GM19467 (cell line): ENCODE measurements at regions not wholly inside any gene's neighbourhood (a gene's known extent, or its start where the extent isn't known, plus 50 kb on each side); places are given as distances from the start of the nearest gene placed in this dataset.
"Not testable (repeated sequence)": the region's sequence is repeated elsewhere in the genome, so short reads cannot be mapped to it uniquely, and the experiment has no call there.

Experiments used
- ATAC-seq: cut with Tn5 transposase; IDR thresholded peaks from one replicate; pipeline ENCODE4 v1.9.1; 2021; ENCODE audit warnings: mild to moderate bottlenecking, moderate library complexity; ENCODE audit not compliant: unreplicated experiment

- ATAC-seq: no peak
These were observed 68.0 kb upstream of the IQSEC1 start for GRCh38 chr3:13141183-13141582.

GRCh38 chr3:13140596-13140995 is 67.4 kb upstream of the IQSEC1 start:
- ATAC-seq: no peak

DNA sequence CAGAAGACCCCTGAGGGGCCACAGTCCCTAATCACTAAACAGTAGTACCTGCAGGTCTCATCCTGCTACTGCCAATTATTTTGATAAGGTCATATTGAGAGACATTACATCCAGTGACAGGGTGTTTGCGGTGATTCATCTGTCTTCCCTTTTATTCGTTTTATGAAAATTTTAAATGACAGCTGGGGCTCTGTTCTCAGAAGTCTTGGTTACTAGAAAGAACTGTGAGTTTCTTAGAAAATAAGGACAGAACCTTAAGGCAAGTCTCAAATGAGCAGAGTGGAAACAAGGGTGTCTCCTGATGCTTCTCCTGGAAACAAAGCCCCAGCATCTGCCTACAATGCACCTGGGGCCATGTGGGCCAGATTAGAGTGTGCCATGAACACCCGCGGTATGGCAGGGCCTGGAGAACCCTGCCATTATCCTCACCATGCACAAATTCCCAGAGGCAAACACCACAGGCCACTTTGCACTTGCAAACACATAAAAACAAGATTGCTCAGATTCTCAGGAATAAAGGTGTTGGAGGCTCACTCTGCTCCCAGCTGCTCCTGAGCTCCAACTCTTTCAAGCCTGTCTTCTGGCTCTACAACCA is 66.3 kb upstream of the IQSEC1 start:
- no peak for ATAC-seq

DNA sequence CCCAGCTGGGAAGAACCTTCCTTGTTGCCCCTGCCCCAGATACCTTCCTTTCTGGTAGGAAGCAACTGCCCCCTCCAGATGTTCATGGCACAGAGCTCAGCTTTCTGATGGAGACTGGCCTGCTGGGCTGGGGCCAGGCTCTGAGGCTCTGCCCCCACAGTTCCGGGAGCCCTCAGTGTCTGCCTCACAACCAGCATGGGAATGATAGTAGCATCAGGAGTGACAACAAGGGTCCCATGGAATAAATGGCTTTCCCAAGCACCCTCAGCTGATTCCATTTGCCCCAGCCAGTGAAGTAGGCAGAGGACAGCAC is 65.6 kb upstream of the IQSEC1 start:
- ATAC-seq: no peak

- ATAC-seq: no peak
These were observed 65.0 kb upstream of the IQSEC1 start for GRCh38 chr3:13137941-13138832.

DNA sequence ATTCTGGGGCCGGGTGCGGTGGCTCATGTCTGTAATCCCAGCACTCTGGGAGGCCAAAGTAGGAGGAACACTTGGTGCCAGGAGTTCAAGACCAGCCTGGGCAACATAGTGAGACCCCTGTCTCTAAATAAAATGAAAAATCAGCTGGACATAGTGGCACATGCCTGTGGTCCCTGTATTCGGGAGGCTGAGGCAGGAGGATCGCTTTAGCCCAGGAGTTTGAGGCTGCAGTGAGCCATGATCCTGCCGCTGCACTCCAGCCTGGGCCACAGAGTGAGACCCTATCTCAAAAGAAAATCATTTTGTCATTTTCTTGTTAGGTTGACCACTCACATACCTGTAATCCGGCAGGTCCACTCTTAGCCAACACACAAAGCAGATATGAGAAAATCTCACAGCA is 63.6 kb upstream of the IQSEC1 start:
- not testable (repeated sequence) for ATAC-seq

DNA sequence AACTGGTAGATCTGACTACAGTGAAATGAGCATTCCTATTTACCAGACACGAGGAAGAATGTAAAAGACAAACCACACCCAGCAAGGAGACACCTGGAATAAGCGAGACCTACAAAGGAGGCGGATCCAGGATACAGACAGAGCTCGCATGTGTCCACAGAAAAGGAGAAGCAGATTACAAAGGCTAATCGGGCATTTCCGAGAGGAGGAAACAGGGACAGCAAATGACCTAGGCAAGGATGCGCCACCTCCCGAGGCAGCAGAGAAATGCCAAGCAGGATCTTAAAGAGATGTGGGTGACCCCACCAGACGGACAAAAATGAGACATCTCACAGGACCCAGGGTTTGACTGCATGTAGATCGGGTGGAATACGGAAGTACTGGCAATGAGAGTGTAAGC is 63.2 kb upstream of the IQSEC1 start:
- no peak for ATAC-seq

- ATAC-seq: no peak
These were observed 62.6 kb upstream of the IQSEC1 start for GRCh38 chr3:13135811-13136321.

GRCh38 chr3:13135251-13135810 is 62.1 kb upstream of the IQSEC1 start:
- ATAC-seq: no peak

- ATAC-seq: no peak
These were observed 61.6 kb upstream of the IQSEC1 start for GRCh38 chr3:13134879-13135206.

DNA sequence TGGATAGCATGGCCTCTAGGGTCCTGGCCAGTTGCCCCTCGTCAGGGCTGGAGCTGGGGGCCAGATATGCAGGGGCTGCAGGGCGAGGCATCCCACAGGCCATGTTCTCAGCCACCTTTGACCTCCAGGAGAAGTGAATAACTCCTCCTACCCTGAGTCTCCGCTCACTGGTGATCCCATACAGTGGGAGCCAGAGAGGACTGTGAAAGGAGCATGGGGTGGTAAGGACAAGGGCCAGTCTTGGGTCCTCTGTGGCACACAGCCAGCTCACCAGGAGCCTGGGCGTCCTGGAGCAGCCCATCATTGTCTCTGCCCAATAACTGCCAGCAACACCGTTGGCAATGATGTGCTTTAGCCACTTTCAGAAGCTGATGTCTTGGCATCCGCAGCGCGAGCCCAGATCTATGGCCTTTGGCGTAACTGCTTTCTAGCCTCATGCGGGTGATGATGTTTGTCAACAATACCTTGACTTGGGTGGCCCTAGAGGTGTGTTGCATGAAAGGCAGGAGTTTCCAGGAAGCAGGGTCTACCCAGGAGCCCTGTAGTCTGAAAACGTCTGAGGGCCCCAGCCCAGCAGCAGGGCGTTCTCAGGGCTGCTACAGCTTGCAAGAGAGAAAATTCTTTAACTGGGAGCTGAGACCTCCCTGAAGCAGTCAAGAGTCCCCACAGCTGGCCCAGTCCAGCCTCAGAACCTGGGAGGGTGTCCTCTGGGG is 61.1 kb upstream of the IQSEC1 start:
- no peak for ATAC-seq

DNA sequence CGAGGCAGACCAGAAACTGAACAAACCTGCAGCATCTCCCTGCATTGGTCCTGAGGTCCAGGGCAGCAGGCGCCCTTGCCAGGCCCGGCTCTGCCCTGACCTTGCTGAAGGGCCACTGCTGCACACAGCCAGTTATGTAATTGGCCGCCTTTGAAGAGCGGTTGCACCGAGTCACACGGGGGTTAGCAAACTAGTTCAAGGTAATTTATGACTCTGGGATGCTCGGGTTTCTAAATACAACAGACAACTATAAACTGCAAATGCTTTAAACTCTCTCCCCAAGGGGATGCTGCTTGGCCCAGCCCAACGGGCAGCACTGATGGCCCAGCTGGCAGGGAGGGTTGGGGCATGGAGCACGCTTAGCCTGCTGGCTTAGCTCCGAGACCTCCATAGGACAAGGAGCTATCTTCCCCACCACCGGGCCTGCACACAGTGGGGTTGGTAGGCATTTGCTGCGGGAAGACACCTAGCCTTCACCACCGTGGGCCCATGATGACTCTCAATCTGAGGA is 60.3 kb upstream of the IQSEC1 start:
- no peak for ATAC-seq

- ATAC-seq: no peak
These were observed 59.6 kb upstream of the IQSEC1 start for GRCh38 chr3:13132731-13133410.

DNA sequence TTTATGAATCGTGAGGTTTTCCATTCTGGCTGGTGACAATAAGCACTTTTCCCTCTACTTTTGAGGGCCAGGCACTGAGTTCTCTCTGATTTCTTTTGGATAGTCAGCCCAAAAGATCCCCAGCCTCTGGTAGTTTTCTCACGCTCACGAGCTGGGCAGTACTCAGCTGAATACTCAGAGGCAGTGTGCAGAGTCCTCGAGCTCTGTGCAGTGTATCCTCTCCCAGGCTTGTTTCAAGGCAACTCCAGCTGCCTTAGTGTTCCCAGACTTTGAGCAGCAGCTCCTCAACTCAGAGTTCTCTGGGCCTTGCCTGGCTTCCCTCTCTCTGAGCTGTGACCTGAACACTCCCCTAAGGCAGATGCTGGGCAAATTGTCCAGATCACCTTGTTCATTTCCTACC is 59.1 kb upstream of the IQSEC1 start:
- no peak for ATAC-seq

DNA sequence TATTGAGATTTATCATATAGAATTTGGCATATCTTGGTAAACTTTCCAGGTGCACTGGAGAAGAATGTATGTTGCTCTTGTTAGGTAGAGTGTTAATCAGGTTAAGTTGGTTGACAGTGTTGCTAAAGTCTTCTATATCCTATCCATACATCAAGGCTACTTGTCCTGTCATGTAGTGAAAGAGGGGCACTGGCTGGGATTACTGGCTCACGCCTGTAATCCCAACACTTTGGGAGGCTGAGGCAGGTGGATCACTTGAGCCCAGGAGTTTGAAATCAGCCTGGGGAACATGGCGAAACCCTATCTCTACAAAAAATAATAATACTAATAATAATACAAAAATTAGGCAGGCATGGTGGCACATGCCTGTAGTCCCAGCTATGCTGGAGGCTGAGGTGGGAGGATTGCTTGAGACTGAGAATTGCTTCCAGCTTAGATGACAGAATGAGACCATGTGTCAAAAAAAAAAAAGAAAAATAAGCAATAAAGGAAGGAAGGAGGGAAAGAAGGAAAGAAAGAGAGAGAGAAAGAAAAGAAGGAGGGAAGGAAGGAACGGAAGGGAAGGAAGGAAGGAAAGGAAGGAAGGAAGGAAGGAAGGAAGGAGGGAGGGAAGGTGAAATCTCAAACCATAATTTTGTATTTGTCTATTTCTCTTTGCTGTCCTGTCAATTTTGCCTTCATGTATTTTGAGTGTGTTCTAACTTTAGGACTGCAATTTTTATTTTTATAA is 57.4 kb upstream of the IQSEC1 start:
- no peak for ATAC-seq

DNA sequence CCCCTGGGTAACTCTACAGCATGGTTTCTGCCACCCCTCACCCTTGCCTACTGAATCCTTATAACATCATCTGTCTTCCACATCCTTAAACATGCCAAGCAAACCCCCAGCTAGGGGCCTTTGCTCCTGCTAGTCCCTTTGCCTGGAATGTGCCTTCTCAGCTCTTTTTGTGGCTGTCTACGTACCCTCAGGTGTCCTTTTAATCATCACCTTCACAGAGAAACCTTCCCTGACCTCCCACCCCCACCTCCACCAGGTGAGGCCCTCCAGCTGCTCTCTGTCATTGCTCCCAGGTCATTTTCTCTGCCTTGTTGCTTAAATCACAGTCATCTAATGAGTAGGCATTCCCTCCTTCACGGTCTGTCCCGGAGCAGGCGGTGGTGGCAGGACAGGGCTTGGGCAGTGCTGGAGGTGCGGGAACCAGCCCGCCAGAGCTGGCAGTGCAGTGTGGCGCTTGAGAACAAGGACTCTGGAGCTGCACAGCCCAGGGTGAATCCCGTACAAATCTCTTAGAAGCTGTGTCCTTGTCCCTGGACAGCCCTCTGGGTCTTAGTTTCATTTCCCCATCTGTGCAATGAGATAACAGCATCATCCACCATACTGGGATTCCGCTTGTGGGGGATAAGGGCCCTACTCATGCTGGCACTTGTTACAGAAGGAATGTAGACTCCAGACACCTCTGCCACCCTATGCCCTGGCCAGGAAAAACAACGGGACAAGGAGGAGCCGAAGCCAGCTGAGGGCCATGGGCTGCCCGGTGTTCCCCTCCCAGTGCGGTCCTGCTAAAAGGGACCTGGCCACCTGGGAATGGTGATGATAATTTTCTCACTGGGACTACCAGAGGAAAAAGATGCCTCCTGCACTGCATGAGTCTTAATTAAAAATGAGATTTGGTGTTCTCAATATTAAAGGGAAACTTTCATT is 52.1 kb upstream of the IQSEC1 start:
- no peak for ATAC-seq

DNA sequence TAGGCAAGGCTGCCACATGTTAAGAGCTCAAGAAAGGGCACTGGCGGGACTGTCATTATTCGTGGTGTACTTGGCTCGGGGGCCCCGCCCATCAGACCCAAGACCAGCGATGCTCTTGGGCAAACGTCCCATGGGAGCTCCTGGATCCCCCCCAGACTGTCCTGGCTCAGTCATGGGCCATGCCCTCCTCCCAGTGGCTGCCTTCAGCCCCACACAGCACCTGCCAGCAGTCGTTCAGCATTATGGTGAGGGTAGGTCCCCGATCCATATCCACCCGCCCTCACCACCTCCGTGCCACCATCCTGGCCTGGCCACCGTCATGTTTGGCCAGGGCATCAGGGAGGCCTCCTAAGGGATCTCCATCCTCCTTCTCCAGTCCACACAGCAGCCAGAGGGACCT is 51.4 kb upstream of the IQSEC1 start:
- ATAC-seq: no peak

GRCh38 chr3:13123765-13124164 is 50.5 kb upstream of the IQSEC1 start:
- no peak for ATAC-seq

- ATAC-seq: no peak
These were observed 49.9 kb upstream of the IQSEC1 start for GRCh38 chr3:13123013-13123654.
